Right lobe of liver (tissue), 4 donors: ENCODE measurements at regions not wholly inside any gene's neighbourhood (a gene's known extent, or its start where the extent isn't known, plus 50 kb on each side); places are given as distances from the start of the nearest gene placed in this dataset.
"Not testable (repeated sequence)": the region's sequence is repeated elsewhere in the genome, so short reads cannot be mapped to it uniquely, and the experiment has no call there.

Experiments
- CTCF ChIP-seq, 4 donors: fragments of 200-600 bp in 3 of 4; fragments of 450-650 bp in 1 of 4; IDR thresholded peaks; one replicate each; pipeline versions ENCODE4 v1.5.1 to v1.8.0; 2016 to 2022; ENCODE audit warnings: antibody characterized with exemption in 4 of 4, mild to moderate bottlenecking in 2 of 4
- POLR2A ChIP-seq: fragments of 450-650 bp; IDR thresholded peaks from one replicate; pipeline ENCODE4 v1.6.1; 2017; ENCODE audit warnings: antibody characterized with exemption, mild to moderate bottlenecking
- donor health status: DM: no; HTN: no; CAD: no.
- donor health status: DM: no; HTN: no; CAD: no.
- donor health status: DM: no; HTN: yes; CAD: no.

- not testable (repeated sequence) for TF ChIP-seq CTCF (IDR thresholded peaks at IDR 0.05); POLR2A
Measured at GRCh38 chr2:5637051-5637450, 55.1 kb upstream of the SOX11 start.
